WTC11 (cell line): ENCODE measurements at regions not wholly inside any gene's neighbourhood (a gene's known extent, or its start where the extent isn't known, plus 50 kb on each side); places are given as distances from the start of the nearest gene placed in this dataset.

ENCODE experiments used
- ATAC-seq: fragments of 200-7000 bp; cut with Tn5 transposase; 2 replicates; pipeline ENCODE4 v1.10.0; 2021; ENCODE audit warnings: mild to moderate bottlenecking, moderate library complexity
- CTCF ChIA-PET: fragments of 300-600 bp; sonication (Branson Sonifier 250); formaldehyde crosslinking; loops from one replicate; lab custom pipeline; 2021; ENCODE audit warnings: antibody characterized with exemption; lab: Charles Lee
- POLR2A ChIA-PET: fragments of 350-600 bp; sonication (Branson Sonifier 250); formaldehyde crosslinking; loops from one replicate; lab custom pipeline; 2021; ENCODE audit warnings: antibody characterized with exemption; lab: Charles Lee
- DNase-seq: peaks from one replicate; pipeline ENCODE4 v3.0.0; 2021; ENCODE audit warnings: low spot score
- H3K27ac Mint-ChIP-seq: 2 replicates; pipeline ENCODE4 v1.8.0; 2021; ENCODE audit warnings: mixed read lengths
- H3K27me3 Mint-ChIP-seq: 2 replicates; pipeline ENCODE4 v1.8.0; 2021; ENCODE audit warnings: low read depth, mild to moderate bottlenecking, moderate library complexity, mixed read lengths
- H3K36me3 Mint-ChIP-seq: 2 replicates; pipeline ENCODE4 v1.8.0; 2021; ENCODE audit warnings: mixed read lengths
- H3K4me1 Mint-ChIP-seq: 2 replicates; pipeline ENCODE4 v1.8.0; 2022; ENCODE audit warnings: mixed read lengths
- H3K4me3 Mint-ChIP-seq: 2 replicates; pipeline ENCODE4 v1.8.0; 2021; ENCODE audit warnings: mild to moderate bottlenecking, moderate library complexity, mixed read lengths
- H3K9me3 Mint-ChIP-seq: 2 replicates; pipeline ENCODE4 v1.8.0; 2021; ENCODE audit warnings: mixed read lengths
- AR ChIP-seq: fragments of 250-450 bp; sonication (Bioruptor Pico); IDR thresholded peaks from 2 replicates; pipeline ENCODE4 v1.9.0; 2021; ENCODE audit warnings: mild to moderate bottlenecking
- ARID4B ChIP-seq: sonication (generic); formaldehyde crosslinking; IDR thresholded peaks from 2 replicates; pipeline ENCODE4 v1.8.0; 2023; ENCODE audit warnings: missing genetic modification reagents, mild to moderate bottlenecking, borderline replicate concordance
- ATF1 ChIP-seq: sonication (generic); formaldehyde crosslinking; IDR thresholded peaks from 2 replicates; pipeline ENCODE4 v1.8.1; 2023; ENCODE audit warnings: mild to moderate bottlenecking, moderate library complexity, missing genetic modification reagents
- CREB1 ChIP-seq: sonication (generic); formaldehyde crosslinking; IDR thresholded peaks from 2 replicates; pipeline ENCODE4 v1.8.0; 2023; ENCODE audit warnings: mild to moderate bottlenecking, missing genetic modification reagents
- IRF1 ChIP-seq: sonication (generic); formaldehyde crosslinking; IDR thresholded peaks from 2 replicates; pipeline ENCODE4 v1.8.0; 2023; ENCODE audit warnings: missing genetic modification reagents
- JUN ChIP-seq: sonication (generic); formaldehyde crosslinking; IDR thresholded peaks from 2 replicates; pipeline ENCODE4 v1.8.0; 2023; ENCODE audit warnings: mild to moderate bottlenecking, missing genetic modification reagents
- MYBL2 ChIP-seq: sonication (generic); formaldehyde crosslinking; IDR thresholded peaks from 2 replicates; pipeline ENCODE4 v1.8.1; 2023; ENCODE audit warnings: mild to moderate bottlenecking, moderate library complexity, missing genetic modification reagents
- NR1H2 ChIP-seq: sonication (generic); formaldehyde crosslinking; IDR thresholded peaks from 2 replicates; pipeline ENCODE4 v1.9.0; 2021; ENCODE audit warnings: mild to moderate bottlenecking, moderate library complexity, missing genetic modification reagents
- NR3C1 ChIP-seq: sonication (generic); formaldehyde crosslinking; conservative IDR thresholded peaks from 2 replicates; pipeline ENCODE4 v1.8.1; 2023; ENCODE audit warnings: low read depth, mild to moderate bottlenecking, missing genetic modification reagents
- RORB ChIP-seq: fragments of 250-450 bp; sonication (Bioruptor Pico); IDR thresholded peaks from 2 replicates; pipeline ENCODE4 v1.9.0; 2021; ENCODE audit warnings: mild to moderate bottlenecking
- SMAD4 ChIP-seq: sonication (generic); formaldehyde crosslinking; IDR thresholded peaks from 2 replicates; pipeline ENCODE4 v1.8.0; 2022; ENCODE audit warnings: mild to moderate bottlenecking, missing genetic modification reagents
- ZBTB21 ChIP-seq: sonication (generic); formaldehyde crosslinking; IDR thresholded peaks from 2 replicates; pipeline ENCODE4 v1.8.1; 2023; ENCODE audit warnings: mild to moderate bottlenecking, missing genetic modification reagents, borderline replicate concordance
- ZNF121 ChIP-seq: sonication (generic); formaldehyde crosslinking; IDR thresholded peaks from 2 replicates; pipeline ENCODE4 v1.8.0; 2023; ENCODE audit warnings: missing genetic modification reagents
- ZNF317 ChIP-seq: sonication (generic); formaldehyde crosslinking; IDR thresholded peaks from 2 replicates; pipeline ENCODE4 v1.8.1; 2023; ENCODE audit warnings: low read depth, mild to moderate bottlenecking, moderate library complexity, missing genetic modification reagents, borderline replicate concordance
- TF ChIP-seq, protein P1 (sequence below): fragments of 250-450 bp; sonication (Bioruptor Pico); IDR thresholded peaks from 2 replicates; pipeline ENCODE4 v1.9.0; 2021; ENCODE audit warnings: moderate library complexity, mild to moderate bottlenecking, inconsistent platforms, borderline replicate concordance
- TF ChIP-seq, protein P2 (sequence below): sonication (generic); formaldehyde crosslinking; IDR thresholded peaks from 2 replicates; pipeline ENCODE4 v1.8.1; 2022; ENCODE audit warnings: mild to moderate bottlenecking, moderate library complexity, missing genetic modification reagents
- TF ChIP-seq, protein P3 (sequence below): fragments of 250-450 bp; sonication (Bioruptor Pico); IDR thresholded peaks from 2 replicates; pipeline ENCODE4 v1.9.0; 2021; ENCODE audit warnings: mild to moderate bottlenecking, borderline replicate concordance

- TF ChIP-seq RORB (CRISPR knock-in tag) (no peak), JUN (CRISPR knock-in tag) (no peak), ZNF121 (no peak)
- ATAC-seq = no peak
- Mint-ChIP-seq H3K36me3 (no peaks in the 10 kb centered on the region), H3K4me1 (peaks cover 6% of the 10 kb centered on the region), H3K27ac (no peak overlapping the region), H3K4me3 (no peak overlapping the region), H3K27me3 (no peaks in the 10 kb centered on the region), H3K9me3 (peaks cover 5% of the 10 kb centered on the region)
- DNase-seq = no peak
- ChIA-PET CTCF (interaction anchor here (0.7 to 1.6 kb wide), 3 partner anchors 14 to 490 kb away, joined by 5 read pairs; no protein-coding TSS in a partner anchor), POLR2A (no interaction called here)
Measured at GRCh38 chr2:104448661-104449440, 405.1 kb upstream of the POU3F3 start.

GRCh38 chr2:104452558-104452957, 401.4 kb upstream of the POU3F3 start:
- POLR2A ChIA-PET = no interaction called here
- Mint-ChIP-seq H3K4me1 (no peaks in the 10 kb centered on the region), H3K27me3 (no peaks in the 10 kb centered on the region), H3K4me3 (no peak overlapping the region), H3K9me3 (peaks cover 14% of the 10 kb centered on the region), H3K36me3 (no peaks in the 10 kb centered on the region), H3K27ac (no peak overlapping the region)
- no peak for DNase-seq
- CTCF ChIA-PET = no interaction called here
- no peak for ATAC-seq
- TF ChIP-seq, protein P1, sequence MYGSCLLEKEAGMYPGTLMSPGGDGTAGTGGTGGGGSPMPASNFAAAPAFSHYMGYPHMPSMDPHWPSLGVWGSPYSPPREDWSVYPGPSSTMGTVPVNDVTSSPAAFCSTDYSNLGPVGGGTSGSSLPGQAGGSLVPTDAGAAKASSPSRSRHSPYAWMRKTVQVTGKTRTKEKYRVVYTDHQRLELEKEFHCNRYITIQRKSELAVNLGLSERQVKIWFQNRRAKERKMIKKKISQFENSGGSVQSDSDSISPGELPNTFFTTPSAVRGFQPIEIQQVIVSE (CRISPR knock-in tag) = no peak
- TF ChIP-seq ARID4B (no peak), MYBL2 (CRISPR knock-in tag) (no peak), AR (CRISPR knock-in tag) (no peak), CREB1 (CRISPR knock-in tag) (no peak), ZBTB21 (CRISPR knock-in tag) (no peak), SMAD4 (CRISPR knock-in tag) (no peak)
- TF ChIP-seq, all 79 proteins: peak for 0

- Mint-ChIP-seq H3K4me3 (no peak overlapping the region), H3K27me3 (no peaks in the 10 kb centered on the region), H3K9me3 (peaks cover 10% of the 10 kb centered on the region), H3K4me1 (no peaks in the 10 kb centered on the region), H3K36me3 (no peaks in the 10 kb centered on the region), H3K27ac (no peak overlapping the region)
- DNase-seq (no peak), ATAC-seq (no peak)
- POLR2A ChIA-PET = no interaction called here
- CTCF ChIA-PET = no interaction called here
- TF ChIP-seq ZNF317 (CRISPR knock-in tag) = no peak
- TF ChIP-seq, protein P2, sequence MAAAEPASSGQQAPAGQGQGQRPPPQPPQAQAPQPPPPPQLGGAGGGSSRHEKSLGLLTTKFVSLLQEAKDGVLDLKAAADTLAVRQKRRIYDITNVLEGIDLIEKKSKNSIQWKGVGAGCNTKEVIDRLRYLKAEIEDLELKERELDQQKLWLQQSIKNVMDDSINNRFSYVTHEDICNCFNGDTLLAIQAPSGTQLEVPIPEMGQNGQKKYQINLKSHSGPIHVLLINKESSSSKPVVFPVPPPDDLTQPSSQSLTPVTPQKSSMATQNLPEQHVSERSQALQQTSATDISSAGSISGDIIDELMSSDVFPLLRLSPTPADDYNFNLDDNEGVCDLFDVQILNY (CRISPR knock-in tag) = no peak
- TF ChIP-seq, protein P3, sequence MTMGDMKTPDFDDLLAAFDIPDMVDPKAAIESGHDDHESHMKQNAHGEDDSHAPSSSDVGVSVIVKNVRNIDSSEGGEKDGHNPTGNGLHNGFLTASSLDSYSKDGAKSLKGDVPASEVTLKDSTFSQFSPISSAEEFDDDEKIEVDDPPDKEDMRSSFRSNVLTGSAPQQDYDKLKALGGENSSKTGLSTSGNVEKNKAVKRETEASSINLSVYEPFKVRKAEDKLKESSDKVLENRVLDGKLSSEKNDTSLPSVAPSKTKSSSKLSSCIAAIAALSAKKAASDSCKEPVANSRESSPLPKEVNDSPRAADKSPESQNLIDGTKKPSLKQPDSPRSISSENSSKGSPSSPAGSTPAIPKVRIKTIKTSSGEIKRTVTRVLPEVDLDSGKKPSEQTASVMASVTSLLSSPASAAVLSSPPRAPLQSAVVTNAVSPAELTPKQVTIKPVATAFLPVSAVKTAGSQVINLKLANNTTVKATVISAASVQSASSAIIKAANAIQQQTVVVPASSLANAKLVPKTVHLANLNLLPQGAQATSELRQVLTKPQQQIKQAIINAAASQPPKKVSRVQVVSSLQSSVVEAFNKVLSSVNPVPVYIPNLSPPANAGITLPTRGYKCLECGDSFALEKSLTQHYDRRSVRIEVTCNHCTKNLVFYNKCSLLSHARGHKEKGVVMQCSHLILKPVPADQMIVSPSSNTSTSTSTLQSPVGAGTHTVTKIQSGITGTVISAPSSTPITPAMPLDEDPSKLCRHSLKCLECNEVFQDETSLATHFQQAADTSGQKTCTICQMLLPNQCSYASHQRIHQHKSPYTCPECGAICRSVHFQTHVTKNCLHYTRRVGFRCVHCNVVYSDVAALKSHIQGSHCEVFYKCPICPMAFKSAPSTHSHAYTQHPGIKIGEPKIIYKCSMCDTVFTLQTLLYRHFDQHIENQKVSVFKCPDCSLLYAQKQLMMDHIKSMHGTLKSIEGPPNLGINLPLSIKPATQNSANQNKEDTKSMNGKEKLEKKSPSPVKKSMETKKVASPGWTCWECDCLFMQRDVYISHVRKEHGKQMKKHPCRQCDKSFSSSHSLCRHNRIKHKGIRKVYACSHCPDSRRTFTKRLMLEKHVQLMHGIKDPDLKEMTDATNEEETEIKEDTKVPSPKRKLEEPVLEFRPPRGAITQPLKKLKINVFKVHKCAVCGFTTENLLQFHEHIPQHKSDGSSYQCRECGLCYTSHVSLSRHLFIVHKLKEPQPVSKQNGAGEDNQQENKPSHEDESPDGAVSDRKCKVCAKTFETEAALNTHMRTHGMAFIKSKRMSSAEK (CRISPR knock-in tag) = no peak
- no peak for TF ChIP-seq ATF1 (CRISPR knock-in tag)
- TF ChIP-seq NR1H2 (CRISPR knock-in tag) = no peak
- TF ChIP-seq NR3C1 = no peak
- TF ChIP-seq IRF1 (CRISPR knock-in tag) = no peak
Measured at GRCh38 chr2:104462731-104463130, 391.2 kb upstream of the POU3F3 start.
